Prostate gland (tissue), 2 donors: ENCODE measurements at regions not wholly inside any gene's neighbourhood (a gene's known extent, or its start where the extent isn't known, plus 50 kb on each side); places are given as distances from the start of the nearest gene placed in this dataset.

Source experiments
- CTCF ChIP-seq, 4 experiments: fragments of 200-600 bp in 2 of 4; fragments of 450-650 bp in 2 of 4; sonication (generic) in 2 of 4; IDR thresholded peaks; 1 replicate in 3 of 4; 2 replicates in 1 of 4; pipeline ENCODE4 v1.5.1; 2016 to 2019; ENCODE audit warnings: antibody characterized with exemption in 4 of 4, mild to moderate bottlenecking in 2 of 4, moderate library complexity in 2 of 4
- POLR2A ChIP-seq: fragments of 450-650 bp; IDR thresholded peaks from one replicate; pipeline ENCODE4 v1.6.1; 2016; ENCODE audit warnings: antibody characterized with exemption, mild to moderate bottlenecking
- POLR2AphosphoS5 ChIP-seq: sonication (generic); formaldehyde crosslinking; IDR thresholded peaks from one replicate; pipeline ENCODE4 v1.6.1; 2017; ENCODE audit warnings: antibody characterized with exemption

DNA sequence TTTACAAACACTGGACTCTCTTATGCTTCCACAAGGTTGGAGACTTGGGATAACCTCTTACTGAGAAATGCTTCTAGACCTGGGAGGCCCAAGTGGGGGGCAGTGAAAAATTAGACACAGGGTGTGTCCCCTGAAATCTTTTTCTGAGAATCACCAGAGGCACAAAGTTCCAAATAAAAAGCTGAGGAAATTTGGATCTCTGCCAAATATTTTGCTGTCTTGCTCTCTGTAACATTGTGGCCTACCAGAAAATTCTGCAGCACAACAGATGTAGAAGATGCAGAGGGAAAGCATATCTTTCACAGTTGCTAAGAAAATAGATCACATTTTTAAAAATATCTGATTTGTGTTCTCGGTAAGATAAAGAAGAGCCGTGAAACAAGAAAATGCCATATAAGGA lies 849.4 kb downstream of the CCSER2 start:
- no peak for TF ChIP-seq CTCF (IDR thresholded peaks at IDR 0.05)
- TF ChIP-seq POLR2A = no peak
- no peak for TF ChIP-seq POLR2AphosphoS5
